A549 (cell line): ENCODE measurements at regions not wholly inside any gene's neighbourhood (a gene's known extent, or its start where the extent isn't known, plus 50 kb on each side); places are given as distances from the start of the nearest gene placed in this dataset.

Experiments used
- POLR2A ChIP-seq: IDR thresholded peaks from 2 replicates; pipeline ENCODE4 v1.6.1; 2012; ENCODE audit warnings: mild to moderate bottlenecking, low read length
- SREBF2 ChIP-seq: fragments of 450-650 bp; IDR thresholded peaks from 2 replicates; pipeline ENCODE4 v1.6.1; 2014; ENCODE audit warnings: mild to moderate bottlenecking, moderate library complexity
- TF ChIP-seq, protein P1 (sequence below): IDR thresholded peaks from 2 replicates; pipeline ENCODE4 v1.6.1; 2012
- TF ChIP-seq, protein P2 (sequence below): fragments of >200 bp; sonication (Bioruptor Twin); formaldehyde crosslinking; IDR thresholded peaks from 3 replicates; pipeline ENCODE4 v1.5.1; 2016

DNA sequence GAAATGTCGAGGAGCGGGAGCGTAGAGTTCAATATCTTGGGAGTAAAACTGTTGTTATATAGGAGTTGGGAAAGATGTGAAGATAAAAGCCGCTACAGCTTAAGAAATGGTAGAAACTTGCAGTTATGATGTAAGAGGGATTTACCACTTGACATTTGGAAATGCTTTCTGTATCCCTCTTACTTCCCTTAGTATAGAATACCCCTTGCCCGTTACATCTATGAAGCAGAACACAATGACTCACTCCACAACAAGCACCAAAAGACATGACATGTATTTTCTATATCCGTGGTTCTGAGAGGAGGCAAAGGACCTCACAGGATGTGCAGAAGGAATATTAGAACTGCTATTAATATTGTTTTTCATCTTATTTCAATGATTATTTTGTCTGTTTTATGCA lies 254.2 kb upstream of the NR2F2 start:
- TF ChIP-seq POLR2A: no peak
- TF ChIP-seq, protein P1, sequence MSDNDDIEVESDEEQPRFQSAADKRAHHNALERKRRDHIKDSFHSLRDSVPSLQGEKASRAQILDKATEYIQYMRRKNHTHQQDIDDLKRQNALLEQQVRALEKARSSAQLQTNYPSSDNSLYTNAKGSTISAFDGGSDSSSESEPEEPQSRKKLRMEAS: no peak
- TF ChIP-seq, protein P2, sequence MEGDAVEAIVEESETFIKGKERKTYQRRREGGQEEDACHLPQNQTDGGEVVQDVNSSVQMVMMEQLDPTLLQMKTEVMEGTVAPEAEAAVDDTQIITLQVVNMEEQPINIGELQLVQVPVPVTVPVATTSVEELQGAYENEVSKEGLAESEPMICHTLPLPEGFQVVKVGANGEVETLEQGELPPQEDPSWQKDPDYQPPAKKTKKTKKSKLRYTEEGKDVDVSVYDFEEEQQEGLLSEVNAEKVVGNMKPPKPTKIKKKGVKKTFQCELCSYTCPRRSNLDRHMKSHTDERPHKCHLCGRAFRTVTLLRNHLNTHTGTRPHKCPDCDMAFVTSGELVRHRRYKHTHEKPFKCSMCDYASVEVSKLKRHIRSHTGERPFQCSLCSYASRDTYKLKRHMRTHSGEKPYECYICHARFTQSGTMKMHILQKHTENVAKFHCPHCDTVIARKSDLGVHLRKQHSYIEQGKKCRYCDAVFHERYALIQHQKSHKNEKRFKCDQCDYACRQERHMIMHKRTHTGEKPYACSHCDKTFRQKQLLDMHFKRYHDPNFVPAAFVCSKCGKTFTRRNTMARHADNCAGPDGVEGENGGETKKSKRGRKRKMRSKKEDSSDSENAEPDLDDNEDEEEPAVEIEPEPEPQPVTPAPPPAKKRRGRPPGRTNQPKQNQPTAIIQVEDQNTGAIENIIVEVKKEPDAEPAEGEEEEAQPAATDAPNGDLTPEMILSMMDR: no peak
- no peak for TF ChIP-seq SREBF2
